Glomerular visceral epithelial cell (primary cell): ENCODE measurements at regions not wholly inside any gene's neighbourhood (a gene's known extent, or its start where the extent isn't known, plus 50 kb on each side); places are given as distances from the start of the nearest gene placed in this dataset.
"Not testable (repeated sequence)": the region's sequence is repeated elsewhere in the genome, so short reads cannot be mapped to it uniquely, and the experiment has no call there.

Experiments
- DNase-seq: peaks from one replicate; pipeline ENCODE4 v3.0.0-alpha.2; 2016; ENCODE audit errors: extremely low spot score

- DNase-seq = no peak
Measured at GRCh38 chr1:163472651-163473248, 151.0 kb downstream of the NUF2 start.

DNA sequence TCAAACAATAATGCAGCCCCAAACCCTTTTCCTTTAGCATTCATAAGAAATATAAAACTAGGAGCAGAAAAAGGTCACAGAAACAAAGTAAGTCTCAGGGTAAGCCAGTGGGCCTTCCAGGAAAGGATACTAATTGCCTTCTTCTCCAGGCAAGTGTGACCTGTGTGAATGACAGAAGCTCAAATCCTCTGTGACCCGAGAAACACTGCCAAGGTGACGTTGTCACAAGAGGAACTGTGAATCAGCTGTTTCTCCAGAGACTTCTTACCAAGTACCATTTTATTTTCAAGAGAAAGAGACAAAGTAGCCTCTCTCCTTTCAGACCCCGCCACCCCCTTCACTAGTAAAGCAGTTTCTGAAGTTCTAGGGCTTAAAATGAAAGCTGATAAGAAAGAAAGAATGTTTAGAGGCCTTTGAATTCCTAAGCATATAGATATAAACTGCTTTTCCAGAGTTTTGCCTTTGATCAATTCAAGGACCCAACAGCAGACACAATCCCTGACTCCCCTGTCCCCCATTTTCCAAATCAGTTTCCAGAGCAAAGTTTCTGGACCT, 155.6 kb downstream of the NUF2 start:
- DNase-seq = no peak

- DNase-seq = not testable (repeated sequence)
Measured at GRCh38 chr1:163498391-163499330, 176.9 kb downstream of the NUF2 start.

DNA sequence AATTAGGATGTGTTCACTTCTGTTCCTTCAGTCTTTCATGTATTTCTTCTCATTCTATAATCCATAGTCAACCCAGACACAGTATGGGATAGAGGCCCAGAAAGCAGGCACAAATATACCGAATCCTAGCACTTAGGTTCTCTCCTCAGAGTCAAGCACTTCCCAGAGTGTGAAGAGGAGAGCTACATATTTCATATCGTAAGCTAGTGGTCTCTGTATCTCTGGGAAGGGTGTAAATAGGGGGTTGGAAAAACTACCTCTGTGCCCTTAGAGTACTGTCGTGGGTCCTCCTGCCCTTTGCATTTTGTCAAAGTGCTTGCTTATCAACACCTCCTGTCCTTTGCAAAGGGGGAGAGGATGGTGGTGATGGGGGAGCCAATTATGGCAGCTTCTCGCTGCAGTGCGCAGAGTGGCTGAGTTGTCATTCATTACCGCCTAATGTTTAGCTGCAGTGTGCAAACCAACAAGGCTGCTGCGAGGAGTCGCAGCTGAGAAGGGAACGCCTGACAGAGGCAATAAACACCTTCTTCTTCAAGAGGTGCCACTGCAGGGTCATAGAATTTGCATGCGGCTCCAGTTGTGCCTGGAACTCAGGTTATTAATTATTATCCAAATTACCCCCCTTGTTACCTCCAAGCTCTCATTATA, 182.7 kb downstream of the NUF2 start:
- no peak for DNase-seq

DNA sequence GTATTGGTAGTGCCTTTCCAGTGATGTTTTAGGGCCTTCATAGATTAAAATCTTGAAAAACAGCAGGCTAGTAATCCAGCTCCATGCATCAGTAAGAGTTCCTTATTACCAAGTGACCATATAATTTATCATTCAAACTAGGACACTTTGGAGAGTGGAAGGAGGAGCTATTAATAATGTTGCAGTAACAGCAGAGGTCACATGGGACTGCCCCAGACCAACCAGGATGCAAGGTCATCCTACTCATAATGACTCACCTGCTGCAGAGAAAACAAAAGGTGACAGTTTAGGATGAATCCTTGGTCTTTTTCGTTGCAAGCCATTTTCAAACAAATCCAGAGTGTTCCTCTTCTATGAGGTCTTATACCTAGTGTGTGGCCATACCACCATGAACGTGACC, 187.4 kb downstream of the NUF2 start:
- DNase-seq = no peak

DNA sequence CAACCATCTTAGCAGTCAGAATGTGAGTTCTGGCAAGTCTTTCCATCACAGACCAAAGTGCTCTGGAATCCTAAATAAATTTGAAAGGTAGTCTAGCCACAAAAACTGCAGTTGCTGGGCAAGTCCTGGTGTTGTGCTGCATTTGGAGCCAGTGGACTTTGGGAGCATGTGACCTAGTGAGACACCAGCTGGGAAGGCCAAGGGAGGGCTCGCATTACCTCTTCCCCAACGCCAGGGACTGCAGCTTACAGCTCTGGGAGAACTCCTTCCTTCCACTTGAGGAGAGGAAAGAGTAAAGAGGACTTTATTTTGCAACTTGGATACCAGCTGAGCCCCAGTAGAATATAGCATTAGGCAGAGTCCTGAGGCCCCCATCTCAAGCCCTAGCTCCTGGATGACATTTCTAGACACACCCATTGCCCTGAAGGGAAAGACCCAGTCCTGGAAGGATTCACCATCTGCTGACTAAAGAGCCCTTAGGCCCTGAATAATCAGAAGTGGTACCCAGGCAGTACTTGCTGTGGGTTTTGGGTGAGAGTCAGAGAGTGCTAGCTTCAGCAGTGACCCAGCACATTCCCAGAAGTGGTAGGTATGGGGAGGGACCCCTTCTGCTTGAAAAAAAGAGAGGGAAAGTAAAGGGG, 190.7 kb downstream of the NUF2 start:
- DNase-seq = no peak

GRCh38 chr1:163523375-163524029, 201.7 kb downstream of the NUF2 start:
- DNase-seq = no peak

GRCh38 chr1:163528710-163529348, 207.1 kb downstream of the NUF2 start:
- peak; percentile 26 for DNase-seq

DNA sequence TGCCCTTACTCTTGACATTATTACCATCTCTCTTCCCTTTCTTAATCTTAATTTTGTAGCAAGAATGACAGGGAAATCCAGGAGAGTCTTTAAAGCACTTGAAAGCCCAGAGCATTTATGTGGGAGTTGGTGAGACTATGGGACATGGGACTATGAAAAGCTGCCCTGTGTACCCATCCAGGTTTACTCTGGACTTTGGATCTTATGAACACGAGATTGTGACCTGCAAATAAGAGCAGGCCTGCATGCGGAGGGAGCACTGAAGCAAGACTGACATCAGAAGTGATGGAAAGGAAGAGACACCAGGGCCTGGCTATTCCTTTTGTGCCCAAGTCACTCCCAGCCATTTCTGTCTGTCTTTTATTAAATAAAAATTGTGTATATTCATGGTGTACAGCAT, 209.6 kb downstream of the NUF2 start:
- DNase-seq = no peak

DNA sequence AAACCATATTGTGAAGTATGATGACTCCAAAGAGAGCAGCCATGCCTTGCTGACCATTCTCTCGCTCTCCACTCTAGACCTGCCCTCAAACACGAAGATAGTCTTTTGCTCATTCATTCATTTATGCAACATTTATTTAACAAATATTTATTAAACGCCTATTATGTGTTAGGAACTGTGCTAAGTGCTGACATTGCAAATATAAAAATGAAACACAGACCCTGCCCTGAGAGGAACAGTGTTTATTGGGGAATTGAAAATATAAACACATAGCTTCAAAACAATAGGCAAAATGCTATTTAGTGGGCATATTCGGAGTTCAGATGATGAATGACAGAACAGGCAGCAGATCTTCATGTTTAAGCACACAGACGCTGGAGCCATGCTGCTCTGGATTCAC, 213.6 kb downstream of the NUF2 start:
- no peak for DNase-seq

- DNase-seq = no peak
Measured at GRCh38 chr1:163535807-163536206, 214.1 kb downstream of the NUF2 start.

DNA sequence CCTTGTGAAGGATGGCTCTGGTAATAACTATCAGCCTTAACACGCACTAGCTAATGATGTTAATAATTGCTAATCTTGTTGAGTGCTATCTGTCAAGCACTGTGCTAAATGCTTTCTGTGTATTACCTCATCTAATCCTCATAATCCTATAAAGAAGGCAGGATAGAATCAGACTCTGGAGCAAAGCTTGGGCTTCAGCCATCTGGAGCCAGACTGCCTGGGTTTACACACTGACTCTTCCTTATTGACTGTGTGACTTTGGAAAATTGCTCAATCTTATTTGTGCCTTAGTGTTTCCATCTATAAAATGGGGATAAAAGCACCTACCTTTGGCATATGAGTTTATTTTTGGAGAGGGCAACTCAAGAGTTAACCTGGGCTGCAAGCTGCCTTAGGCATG, 216.1 kb downstream of the NUF2 start:
- DNase-seq = no peak

DNA sequence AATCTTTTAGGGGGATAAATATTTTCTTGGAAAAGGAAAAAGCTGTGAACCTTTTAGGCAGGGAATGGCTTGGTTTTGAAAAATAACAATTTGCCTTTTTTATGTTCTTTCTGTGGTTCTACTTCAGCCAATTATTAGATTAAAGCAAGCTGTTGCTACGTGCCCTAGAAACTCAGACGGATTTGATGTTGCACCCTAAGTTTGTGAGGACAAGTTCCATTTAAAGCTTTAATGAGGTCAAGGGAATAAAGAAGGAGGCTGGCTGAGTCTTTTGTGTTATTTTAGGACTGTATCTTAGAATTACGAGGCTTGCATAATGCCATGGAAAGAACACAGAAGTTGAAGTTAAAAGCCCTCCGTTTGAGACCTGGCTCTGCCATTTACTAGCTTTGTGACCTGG, 216.9 kb downstream of the NUF2 start:
- no peak for DNase-seq

DNA sequence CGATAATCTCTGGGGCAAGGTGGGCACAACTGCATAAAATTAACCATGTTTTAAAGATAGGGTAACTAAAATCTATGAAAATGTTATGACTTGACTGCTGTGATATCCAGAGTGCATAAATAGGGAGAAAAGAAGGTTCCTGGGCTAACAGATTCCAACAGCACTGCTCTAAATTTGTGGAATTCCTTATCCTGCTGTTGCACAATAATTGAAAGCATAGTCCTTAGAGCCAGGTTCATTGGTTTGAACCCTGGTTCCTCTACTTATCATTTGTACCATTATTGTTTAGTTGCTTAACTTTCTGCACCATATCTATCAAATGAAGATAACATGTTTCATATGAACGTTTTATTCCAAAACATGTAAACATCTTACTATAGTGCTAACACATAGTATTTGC, 219.0 kb downstream of the NUF2 start:
- DNase-seq = no peak

DNA sequence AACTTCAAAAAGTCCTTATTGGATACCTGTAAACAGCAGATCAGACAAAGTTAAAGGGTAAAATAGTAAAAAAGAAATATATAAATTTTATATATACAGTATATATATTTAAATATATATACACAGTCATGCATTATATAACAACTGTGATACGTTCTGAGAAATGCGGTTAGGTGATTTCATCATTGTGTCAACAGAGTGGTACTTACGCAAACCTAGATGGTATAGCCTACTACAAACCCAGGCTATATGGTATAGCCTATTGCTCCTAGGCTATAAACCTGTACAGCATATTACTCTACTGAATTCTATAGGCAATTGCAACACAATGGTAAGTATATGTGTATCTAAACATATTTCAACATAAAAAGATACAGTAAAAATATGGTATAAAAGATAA, 222.7 kb downstream of the NUF2 start:
- no peak for DNase-seq

- DNase-seq = no peak
Measured at GRCh38 chr1:163558162-163558561, 236.4 kb downstream of the NUF2 start.

DNA sequence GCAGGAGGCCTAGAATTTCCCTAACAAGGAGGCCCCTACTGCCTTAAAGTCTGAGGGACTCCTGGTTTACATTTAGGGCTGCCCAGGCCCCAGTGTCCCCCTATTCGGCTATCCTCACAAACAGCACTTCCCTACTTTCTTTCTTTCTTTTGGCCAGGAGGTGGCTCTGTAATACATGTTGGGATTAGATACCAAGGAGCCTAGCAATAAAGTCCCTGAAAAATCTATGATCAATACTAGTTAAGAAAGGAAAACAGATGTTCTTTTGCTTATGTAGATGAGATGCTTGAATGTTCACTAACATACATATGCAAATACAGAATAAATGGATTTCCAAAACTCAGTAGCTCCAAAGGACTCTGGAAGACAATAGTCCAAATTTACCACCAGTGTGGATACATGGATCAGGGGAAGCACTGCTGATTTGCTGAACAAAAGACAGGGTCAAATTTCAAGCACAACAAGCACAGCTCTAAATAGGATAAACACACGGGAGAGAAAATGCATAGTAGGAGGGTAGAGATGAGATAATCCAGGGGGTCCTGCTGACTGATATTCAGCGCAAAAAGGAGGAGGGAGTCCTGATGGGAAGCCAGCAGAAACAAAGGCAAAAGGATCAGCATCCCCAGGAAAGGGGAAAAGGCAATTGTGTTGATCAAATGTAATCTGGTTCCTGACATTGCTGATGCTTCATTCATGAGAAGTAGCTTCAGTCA, 240.0 kb downstream of the NUF2 start:
- no peak for DNase-seq

DNA sequence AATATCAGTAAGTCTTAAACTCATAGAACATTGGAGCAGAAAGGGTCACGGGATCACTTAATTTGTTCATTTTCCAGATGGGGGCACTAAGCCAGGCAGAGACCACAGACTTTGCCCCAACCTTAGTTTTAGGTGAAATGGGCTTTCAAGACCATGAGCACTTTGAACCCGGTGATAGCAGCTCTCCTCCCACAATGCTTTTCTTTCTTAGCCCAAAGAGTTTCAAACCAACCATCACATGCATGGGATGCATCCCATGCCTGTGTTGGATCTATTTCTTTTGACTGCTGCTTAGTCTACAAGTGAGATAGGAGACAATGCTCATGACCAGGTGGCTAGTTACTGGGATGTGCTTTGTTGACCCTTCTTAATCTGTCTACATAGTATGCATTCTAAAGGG, 240.6 kb downstream of the NUF2 start:
- DNase-seq = no peak

DNA sequence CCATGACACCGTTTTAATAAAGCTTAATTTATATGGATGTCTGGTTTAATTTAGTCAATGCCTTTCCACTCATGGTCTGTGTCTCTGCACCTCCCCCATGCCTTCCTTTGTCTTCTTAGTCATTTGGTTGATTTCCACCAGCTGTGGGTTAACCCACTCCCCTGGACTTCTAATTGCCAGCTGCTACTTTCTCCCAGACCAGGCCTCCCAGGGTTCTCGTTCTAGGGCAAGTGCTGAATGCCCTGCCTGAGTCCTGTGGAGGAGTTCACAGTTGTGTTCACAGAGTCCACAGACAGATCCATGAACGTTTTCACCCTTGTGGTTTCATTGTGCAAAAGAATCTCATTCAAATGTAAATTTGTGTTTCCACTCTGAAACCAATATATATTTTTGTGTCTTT, 243.4 kb downstream of the NUF2 start:
- DNase-seq = no peak

DNA sequence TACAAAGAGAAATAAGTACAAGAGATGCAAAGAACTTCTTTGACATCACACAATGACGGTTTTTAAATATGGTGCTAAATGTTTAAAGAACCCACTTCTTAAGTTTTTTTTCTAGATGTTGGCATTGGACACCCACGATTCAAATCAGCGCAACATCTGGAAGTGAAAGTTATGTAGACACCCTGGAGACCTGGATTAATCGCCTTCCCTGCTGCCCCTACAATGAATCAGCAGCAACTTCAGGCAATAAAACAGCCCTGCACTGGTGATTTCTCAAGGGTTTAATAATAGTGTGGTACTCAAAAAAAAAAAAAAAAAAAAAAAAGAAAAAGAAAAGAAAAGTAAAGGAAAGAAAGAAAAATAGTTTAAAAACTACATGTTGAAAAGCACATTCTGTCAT, 248.3 kb downstream of the NUF2 start:
- no peak for DNase-seq
